MG63 (cell line): ENCODE measurements at regions not wholly inside any gene's neighbourhood (a gene's known extent, or its start where the extent isn't known, plus 50 kb on each side); places are given as distances from the start of the nearest gene placed in this dataset.

Experiments used
- DNase-seq: peaks from one replicate; pipeline ENCODE4 v3.0.0-alpha.2; 2020
- H3K27me3 ChIP-seq: fragments of 250-450 bp; sonication (Bioruptor Pico); 2 replicates; pipeline ENCODE4 v1.5.1; 2020; ENCODE audit warnings: mild to moderate bottlenecking, moderate library complexity
- H3K36me3 ChIP-seq: fragments of 250-450 bp; sonication (Bioruptor Pico); 2 replicates; pipeline ENCODE4 v1.5.1; 2020; ENCODE audit warnings: mild to moderate bottlenecking, moderate library complexity
- H3K4me3 ChIP-seq: fragments of 250-450 bp; sonication (Bioruptor Pico); 2 replicates; pipeline ENCODE4 v1.5.1; 2020; ENCODE audit warnings: mild to moderate bottlenecking, moderate library complexity
- H3K9me3 ChIP-seq: fragments of 250-450 bp; sonication (Bioruptor Pico); 2 replicates; pipeline ENCODE4 v1.5.1; 2020; ENCODE audit warnings: mild to moderate bottlenecking, moderate library complexity

DNA sequence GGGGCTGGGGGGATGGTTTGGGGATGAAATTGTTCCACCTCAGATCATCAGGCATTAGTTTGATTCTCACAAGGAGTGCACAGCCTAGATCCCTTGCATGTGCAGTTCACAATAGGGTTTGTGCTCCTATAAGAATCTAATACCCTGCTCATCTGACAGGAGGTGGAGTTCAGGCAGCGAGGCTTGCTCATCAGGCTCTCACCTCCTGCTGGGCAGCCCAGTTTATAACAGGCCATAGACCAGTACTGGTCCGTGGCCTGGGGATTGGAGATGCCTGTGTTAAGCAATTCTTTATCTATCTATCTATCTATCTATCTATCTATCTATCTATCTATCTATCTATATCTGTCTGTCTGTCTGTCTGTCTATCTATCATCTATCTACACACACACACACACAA lies 525.3 kb upstream of the DAB1 start:
- peak; percentile 1 for DNase-seq
- Histone ChIP-seq H3K9me3 (no peaks in the 10 kb centered on the region), H3K27me3 (no peaks in the 10 kb centered on the region), H3K36me3 (no peaks in the 10 kb centered on the region), H3K4me3 (no peak overlapping the region)

DNA sequence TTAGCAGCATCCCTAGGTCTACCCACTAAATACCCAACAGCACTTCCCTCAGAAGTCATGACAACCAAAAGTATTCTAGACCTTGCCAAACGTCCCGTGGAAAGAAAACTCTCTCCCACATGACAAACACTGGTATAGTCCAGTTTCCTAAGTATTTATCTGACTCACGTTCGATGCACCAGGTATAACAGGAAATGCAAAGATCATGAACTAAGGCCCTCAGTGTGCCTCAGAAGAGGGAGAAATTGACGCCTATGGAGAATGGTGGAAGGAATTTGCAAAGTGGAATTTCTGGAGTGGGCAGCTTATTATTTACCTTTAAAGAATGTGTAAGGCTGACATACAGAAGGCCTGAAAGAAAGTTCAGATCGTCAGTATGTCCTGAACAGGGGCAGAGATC lies 523.6 kb upstream of the DAB1 start:
- no peaks in the 10 kb centered on the region for H3K9me3 ChIP-seq
- H3K36me3 ChIP-seq = no peaks in the 10 kb centered on the region
- DNase-seq = no peak
- H3K27me3 ChIP-seq = no peaks in the 10 kb centered on the region
- no peak overlapping the region for H3K4me3 ChIP-seq

DNA sequence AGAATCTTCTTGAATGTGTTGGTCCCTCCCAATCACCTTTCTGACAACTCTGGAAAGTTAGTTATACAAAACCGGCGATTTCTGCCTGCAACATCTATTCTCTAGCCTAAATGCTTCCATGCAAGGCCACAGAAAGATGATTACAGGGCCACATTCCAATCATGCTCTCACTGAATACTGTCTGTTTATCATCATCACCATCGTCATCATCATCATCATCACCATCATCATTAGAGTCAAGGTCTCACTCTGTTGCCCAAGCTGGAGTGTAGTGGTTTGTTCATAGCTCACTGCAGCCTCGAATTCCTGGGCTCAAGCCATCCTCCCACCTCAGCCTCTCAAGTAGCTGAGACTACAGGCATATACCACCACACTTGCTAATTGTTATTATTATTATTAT lies 521.2 kb upstream of the DAB1 start:
- no peak overlapping the region for H3K4me3 ChIP-seq
- H3K9me3 ChIP-seq = no peaks in the 10 kb centered on the region
- H3K36me3 ChIP-seq = no peaks in the 10 kb centered on the region
- DNase-seq = no peak
- no peaks in the 10 kb centered on the region for H3K27me3 ChIP-seq

DNA sequence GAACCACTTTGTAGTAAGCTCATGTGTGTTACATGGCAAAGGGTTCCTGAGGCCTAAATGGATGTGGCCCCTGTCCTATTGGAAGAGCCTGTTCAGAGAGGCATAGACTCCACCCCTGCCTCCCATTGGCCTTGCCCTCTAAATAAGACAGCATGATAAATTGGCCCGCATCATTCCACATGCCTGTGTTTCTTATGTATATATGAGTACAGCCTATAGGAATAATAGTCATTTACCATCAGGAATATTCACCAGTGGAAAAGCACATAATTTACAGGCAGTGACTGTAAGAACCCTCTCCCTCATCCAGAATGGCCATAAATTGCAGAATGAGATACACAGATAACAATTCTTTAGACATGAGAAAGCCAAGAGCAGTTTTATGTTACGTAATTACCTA lies 519.5 kb upstream of the DAB1 start:
- Histone ChIP-seq H3K27me3 (no peaks in the 10 kb centered on the region), H3K9me3 (no peaks in the 10 kb centered on the region), H3K4me3 (no peak overlapping the region), H3K36me3 (no peaks in the 10 kb centered on the region)
- no peak for DNase-seq

GRCh38 chr1:57934745-57935144 lies 510.9 kb upstream of the DAB1 start:
- Histone ChIP-seq H3K9me3 (no peaks in the 10 kb centered on the region), H3K4me3 (no peak overlapping the region), H3K27me3 (peaks cover 5% of the 10 kb centered on the region), H3K36me3 (no peaks in the 10 kb centered on the region)
- no peak for DNase-seq

- H3K36me3 ChIP-seq = no peaks in the 10 kb centered on the region
These were observed 503.1 kb upstream of the DAB1 start for GRCh38 chr1:57927003-57927402.

GRCh38 chr1:57926025-57926552 lies 502.2 kb upstream of the DAB1 start:
- Histone ChIP-seq H3K4me3 (no peak overlapping the region), H3K9me3 (no peaks in the 10 kb centered on the region), H3K27me3 (peaks cover 11% of the 10 kb centered on the region), H3K36me3 (no peaks in the 10 kb centered on the region)
- DNase-seq = no peak

More at GRCh38 chr1:57927003-57927402, 503.1 kb upstream of the DAB1 start:
- Histone ChIP-seq H3K4me3 (no peak overlapping the region), H3K27me3 (peaks cover 11% of the 10 kb centered on the region), H3K9me3 (no peaks in the 10 kb centered on the region)
- DNase-seq = no peak

DNA sequence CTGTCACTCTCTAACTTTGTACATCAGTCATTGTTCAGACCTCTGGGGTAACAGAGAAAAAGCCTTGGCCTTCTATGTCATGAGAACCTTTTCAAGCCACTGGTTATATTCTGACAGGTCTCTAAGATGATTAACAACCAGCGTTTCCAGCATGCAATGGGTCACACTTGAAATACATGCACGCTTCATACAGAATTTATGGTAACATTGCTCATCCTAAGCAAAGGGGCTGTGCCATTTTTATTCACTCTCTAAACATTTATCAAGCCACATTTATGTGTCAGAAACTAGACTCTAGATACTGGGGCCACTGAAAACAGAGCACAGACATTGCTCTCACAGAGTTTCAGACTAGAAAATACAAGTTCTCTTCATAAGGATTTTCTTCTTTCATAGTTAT lies 501.4 kb upstream of the DAB1 start:
- Histone ChIP-seq H3K9me3 (no peaks in the 10 kb centered on the region), H3K36me3 (no peaks in the 10 kb centered on the region), H3K4me3 (no peak overlapping the region), H3K27me3 (peaks cover 8% of the 10 kb centered on the region)
- no peak for DNase-seq

DNA sequence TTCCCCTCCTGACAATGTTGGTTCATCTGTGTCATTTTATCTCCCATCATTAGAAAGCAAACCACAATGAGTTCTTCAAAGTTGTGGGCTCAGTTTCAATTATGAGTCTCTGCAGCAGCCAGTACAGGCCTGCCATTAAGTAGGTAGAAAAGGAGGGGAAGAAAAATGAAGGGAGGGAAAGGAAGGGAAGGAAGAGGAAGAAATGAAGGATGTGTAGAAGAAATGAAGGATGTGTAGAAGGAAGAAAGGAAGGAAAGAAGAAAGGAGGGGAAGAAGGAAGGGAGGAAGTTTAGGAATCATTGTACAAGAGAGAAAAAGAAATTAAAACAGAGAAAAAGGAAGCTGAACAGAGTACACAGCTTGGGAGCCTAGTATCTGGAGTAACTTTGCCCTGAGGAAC lies 498.3 kb upstream of the DAB1 start:
- Histone ChIP-seq H3K9me3 (no peaks in the 10 kb centered on the region), H3K4me3 (no peak overlapping the region), H3K27me3 (no peaks in the 10 kb centered on the region), H3K36me3 (no peaks in the 10 kb centered on the region)
- no peak for DNase-seq

- H3K9me3 ChIP-seq = no peaks in the 10 kb centered on the region
- no peaks in the 10 kb centered on the region for H3K36me3 ChIP-seq
- no peak overlapping the region for H3K4me3 ChIP-seq
- DNase-seq = no peak
- no peaks in the 10 kb centered on the region for H3K27me3 ChIP-seq
These were observed 492.2 kb upstream of the DAB1 start for GRCh38 chr1:57916041-57916440.

GRCh38 chr1:57911427-57911826 lies 487.6 kb upstream of the DAB1 start:
- Histone ChIP-seq H3K4me3 (no peak overlapping the region), H3K9me3 (no peaks in the 10 kb centered on the region), H3K36me3 (no peaks in the 10 kb centered on the region), H3K27me3 (no peaks in the 10 kb centered on the region)
- DNase-seq = no peak

- Histone ChIP-seq H3K9me3 (no peaks in the 10 kb centered on the region), H3K4me3 (no peak overlapping the region), H3K36me3 (no peaks in the 10 kb centered on the region), H3K27me3 (no peaks in the 10 kb centered on the region)
- DNase-seq = no peak
These were observed 486.9 kb upstream of the DAB1 start for GRCh38 chr1:57910782-57911181.

- no peaks in the 10 kb centered on the region for H3K36me3 ChIP-seq
- H3K27me3 ChIP-seq = no peaks in the 10 kb centered on the region
- DNase-seq = no peak
- no peak overlapping the region for H3K4me3 ChIP-seq
- H3K9me3 ChIP-seq = no peaks in the 10 kb centered on the region
These were observed 486.4 kb upstream of the DAB1 start for GRCh38 chr1:57910305-57910704.

GRCh38 chr1:57908147-57908890 lies 484.5 kb upstream of the DAB1 start:
- Histone ChIP-seq H3K27me3 (no peaks in the 10 kb centered on the region), H3K4me3 (no peak overlapping the region), H3K9me3 (no peaks in the 10 kb centered on the region), H3K36me3 (no peaks in the 10 kb centered on the region)
- no peak for DNase-seq

DNA sequence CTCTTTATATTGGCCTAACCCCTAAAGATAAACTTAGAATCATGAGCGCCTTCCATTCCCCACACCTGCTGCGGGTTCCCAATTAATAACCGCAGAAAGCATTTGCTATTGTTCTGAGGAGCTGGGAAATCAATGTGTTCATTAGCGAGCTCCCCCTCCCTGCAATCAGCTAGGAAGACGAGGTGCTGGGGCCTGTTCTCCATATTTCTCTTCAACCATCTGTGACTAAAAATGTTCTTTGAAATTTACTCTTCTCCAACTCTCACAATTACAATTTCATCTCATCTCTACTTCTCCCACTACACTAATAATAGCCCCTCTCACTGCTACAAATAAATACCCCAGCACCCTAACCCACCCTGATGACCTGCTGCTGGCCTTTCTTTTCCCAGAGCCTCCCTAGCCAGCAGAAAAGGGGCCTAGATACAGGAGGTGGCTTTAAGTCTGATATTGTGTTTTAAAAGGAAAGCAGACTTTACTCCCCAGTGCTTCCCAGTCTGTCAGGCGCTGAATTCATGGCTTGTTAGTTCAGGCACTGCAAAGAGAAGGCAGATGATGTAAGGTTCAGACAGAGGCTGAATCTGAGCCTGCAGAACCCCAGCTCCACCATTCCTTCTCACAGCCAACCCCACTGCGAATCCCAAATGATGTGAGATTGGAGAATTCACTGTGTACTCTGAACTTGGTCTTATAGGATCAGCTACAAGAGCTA lies 477.5 kb upstream of the DAB1 start:
- H3K36me3 ChIP-seq = no peaks in the 10 kb centered on the region
- no peak for DNase-seq
- H3K27me3 ChIP-seq = no peaks in the 10 kb centered on the region
- H3K4me3 ChIP-seq = no peak overlapping the region
- H3K9me3 ChIP-seq = no peaks in the 10 kb centered on the region

DNA sequence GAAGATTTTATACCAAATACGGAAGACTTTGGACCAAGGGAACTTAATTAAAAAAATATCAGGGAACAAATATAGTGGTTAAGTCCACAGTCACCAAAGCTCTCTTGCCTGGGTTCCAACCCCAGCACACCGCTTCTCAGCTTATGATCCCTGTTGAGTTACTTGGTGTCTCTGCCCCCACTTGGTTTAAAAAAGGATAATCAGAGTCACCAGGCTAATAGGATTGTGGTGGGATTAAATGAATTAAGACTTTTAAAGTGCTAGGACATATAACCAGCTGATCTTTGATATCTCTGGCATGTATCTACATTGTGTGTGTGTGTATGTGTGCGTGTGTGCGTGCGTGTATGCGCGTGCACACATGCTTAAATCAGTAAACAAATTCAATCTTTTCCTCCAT lies 474.7 kb upstream of the DAB1 start:
- H3K9me3 ChIP-seq = no peaks in the 10 kb centered on the region
- H3K27me3 ChIP-seq = no peaks in the 10 kb centered on the region
- no peak for DNase-seq
- H3K36me3 ChIP-seq = no peaks in the 10 kb centered on the region
- no peak overlapping the region for H3K4me3 ChIP-seq

GRCh38 chr1:57897581-57897980 lies 473.7 kb upstream of the DAB1 start:
- H3K36me3 ChIP-seq = no peaks in the 10 kb centered on the region
- H3K9me3 ChIP-seq = no peaks in the 10 kb centered on the region
- DNase-seq = no peak
- H3K4me3 ChIP-seq = no peak overlapping the region
- H3K27me3 ChIP-seq = no peaks in the 10 kb centered on the region

- no peak for DNase-seq
- H3K27me3 ChIP-seq = no peaks in the 10 kb centered on the region
- no peaks in the 10 kb centered on the region for H3K9me3 ChIP-seq
- H3K36me3 ChIP-seq = no peaks in the 10 kb centered on the region
- no peak overlapping the region for H3K4me3 ChIP-seq
These were observed 470.5 kb upstream of the DAB1 start for GRCh38 chr1:57894315-57894714.
